HepG2 (cell line): ENCODE measurements at regions not wholly inside any gene's neighbourhood (a gene's known extent, or its start where the extent isn't known, plus 50 kb on each side); places are given as distances from the start of the nearest gene placed in this dataset.

Source experiments
- KLF16 ChIP-seq, 2 experiments: sonication (generic) in 1 of 2; formaldehyde crosslinking in 1 of 2; IDR thresholded peaks; 2 replicates each; pipeline versions ENCODE4 v1.6.1 to v1.8.0; 2016 to 2023; ENCODE audit warnings: missing genetic modification reagents in 2 of 2, missing compliant biosample characterization in 1 of 2
- NONO ChIP-seq, 2 experiments: fragments of 450-650 bp in 1 of 2; sonication (generic) in 1 of 2; formaldehyde crosslinking in 1 of 2; IDR thresholded peaks in 1 of 2; conservative IDR thresholded peaks in 1 of 2; 2 replicates each; pipeline versions ENCODE4 v1.6.1 to v1.8.0; 2017 to 2022; ENCODE audit warnings: mild to moderate bottlenecking in 1 of 2, missing genetic modification reagents in 1 of 2, moderate library complexity in 1 of 2
- POLR2A ChIP-seq, 2 experiments: IDR thresholded peaks; 2 replicates each; pipeline ENCODE4 v1.6.1; 2011; ENCODE audit warnings: low read depth in 2 of 2, low read length in 2 of 2, mild to moderate bottlenecking in 1 of 2, moderate library complexity in 1 of 2; ENCODE audit not compliant: insufficient read depth in 1 of 2
- POLR2AphosphoS5 ChIP-seq: IDR thresholded peaks from 2 replicates; pipeline ENCODE4 v1.6.1; 2012; ENCODE audit warnings: low read depth, low read length
- RAD21 ChIP-seq: fragments of 450-650 bp; formaldehyde crosslinking; IDR thresholded peaks from 2 replicates; pipeline ENCODE4 v1.5.0; 2020; ENCODE audit warnings: mild to moderate bottlenecking
- TCF7 ChIP-seq: sonication (generic); IDR thresholded peaks from 2 replicates; pipeline ENCODE4 v1.6.1; 2016; ENCODE audit warnings: antibody characterized with exemption, low read depth
- ZNF205 ChIP-seq: IDR thresholded peaks from 2 replicates; pipeline ENCODE4 v1.6.1; 2018; ENCODE audit warnings: missing biosample characterization, missing genetic modification reagents
- ZNF234 ChIP-seq: sonication (generic); formaldehyde crosslinking; conservative IDR thresholded peaks from 2 replicates; pipeline ENCODE4 v1.5.1; 2020; ENCODE audit warnings: mild to moderate bottlenecking, missing genetic modification reagents
- TF ChIP-seq, protein P1 (sequence below), 2 experiments: sonication (generic) in 1 of 2; formaldehyde crosslinking in 1 of 2; IDR thresholded peaks; 2 replicates each; pipeline versions ENCODE4 v1.5.1 to v1.6.1; 2011 to 2020; ENCODE audit warnings: borderline replicate concordance in 1 of 2, low read depth in 1 of 2, low read length in 1 of 2, mild to moderate bottlenecking in 1 of 2, missing genetic modification reagents in 1 of 2, moderate library complexity in 1 of 2
- TF ChIP-seq, protein P2 (sequence below): sonication (generic); formaldehyde crosslinking; IDR thresholded peaks from 2 replicates; pipeline ENCODE4 v1.5.0; 2020; ENCODE audit warnings: mild to moderate bottlenecking, missing genetic modification reagents, moderate library complexity
- TF ChIP-seq, protein P3 (sequence below): sonication (generic); formaldehyde crosslinking; IDR thresholded peaks from 2 replicates; pipeline ENCODE4 v1.5.1; 2020; ENCODE audit warnings: mild to moderate bottlenecking, missing genetic modification reagents, borderline replicate concordance

DNA sequence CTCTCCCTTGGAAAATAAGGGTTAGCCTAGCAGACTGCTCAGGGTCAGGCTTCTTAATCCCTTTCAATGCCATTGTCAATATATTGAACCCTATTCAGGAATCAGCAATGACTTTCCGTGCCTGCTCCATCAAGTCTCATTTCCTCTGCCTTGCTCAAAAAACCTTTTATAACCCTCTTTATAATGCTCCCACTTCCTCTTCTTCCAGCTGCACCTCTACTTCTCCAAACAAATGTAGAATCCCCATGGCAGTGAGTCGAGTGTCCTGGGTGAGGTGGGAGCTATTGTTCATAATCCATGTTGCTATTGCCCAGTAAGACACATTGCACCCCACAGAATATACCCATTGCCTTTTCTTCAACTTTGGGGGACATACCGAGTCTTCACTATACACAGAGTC, 58.6 kb downstream of the OLIG1 start:
- TF ChIP-seq POLR2AphosphoS5 = no peak
- TF ChIP-seq, protein P1, sequence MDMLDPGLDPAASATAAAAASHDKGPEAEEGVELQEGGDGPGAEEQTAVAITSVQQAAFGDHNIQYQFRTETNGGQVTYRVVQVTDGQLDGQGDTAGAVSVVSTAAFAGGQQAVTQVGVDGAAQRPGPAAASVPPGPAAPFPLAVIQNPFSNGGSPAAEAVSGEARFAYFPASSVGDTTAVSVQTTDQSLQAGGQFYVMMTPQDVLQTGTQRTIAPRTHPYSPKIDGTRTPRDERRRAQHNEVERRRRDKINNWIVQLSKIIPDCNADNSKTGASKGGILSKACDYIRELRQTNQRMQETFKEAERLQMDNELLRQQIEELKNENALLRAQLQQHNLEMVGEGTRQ (IDR thresholded peaks at IDR 0.05; ENCODE audit: low read depth, low read length) = no peak
- TF ChIP-seq, protein P1 (CRISPR knock-in tag; IDR thresholded peaks at IDR 0.05; ENCODE audit: borderline replicate concordance) = no peak
- TF ChIP-seq ZNF234 (CRISPR knock-in tag) = no peak
- TF ChIP-seq KLF16 (CRISPR knock-in tag; IDR thresholded peaks at IDR 0.05) = no peak
- TF ChIP-seq, protein P2, sequence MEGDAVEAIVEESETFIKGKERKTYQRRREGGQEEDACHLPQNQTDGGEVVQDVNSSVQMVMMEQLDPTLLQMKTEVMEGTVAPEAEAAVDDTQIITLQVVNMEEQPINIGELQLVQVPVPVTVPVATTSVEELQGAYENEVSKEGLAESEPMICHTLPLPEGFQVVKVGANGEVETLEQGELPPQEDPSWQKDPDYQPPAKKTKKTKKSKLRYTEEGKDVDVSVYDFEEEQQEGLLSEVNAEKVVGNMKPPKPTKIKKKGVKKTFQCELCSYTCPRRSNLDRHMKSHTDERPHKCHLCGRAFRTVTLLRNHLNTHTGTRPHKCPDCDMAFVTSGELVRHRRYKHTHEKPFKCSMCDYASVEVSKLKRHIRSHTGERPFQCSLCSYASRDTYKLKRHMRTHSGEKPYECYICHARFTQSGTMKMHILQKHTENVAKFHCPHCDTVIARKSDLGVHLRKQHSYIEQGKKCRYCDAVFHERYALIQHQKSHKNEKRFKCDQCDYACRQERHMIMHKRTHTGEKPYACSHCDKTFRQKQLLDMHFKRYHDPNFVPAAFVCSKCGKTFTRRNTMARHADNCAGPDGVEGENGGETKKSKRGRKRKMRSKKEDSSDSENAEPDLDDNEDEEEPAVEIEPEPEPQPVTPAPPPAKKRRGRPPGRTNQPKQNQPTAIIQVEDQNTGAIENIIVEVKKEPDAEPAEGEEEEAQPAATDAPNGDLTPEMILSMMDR (CRISPR knock-in tag) = no peak
- TF ChIP-seq ZNF205 = no peak
- TF ChIP-seq RAD21 = no peak
- TF ChIP-seq NONO (IDR thresholded peaks at IDR 0.05) = no peak
- no peak for TF ChIP-seq NONO (CRISPR knock-in tag; conservative IDR thresholded peaks at IDR 0.05)
- TF ChIP-seq, protein P3, sequence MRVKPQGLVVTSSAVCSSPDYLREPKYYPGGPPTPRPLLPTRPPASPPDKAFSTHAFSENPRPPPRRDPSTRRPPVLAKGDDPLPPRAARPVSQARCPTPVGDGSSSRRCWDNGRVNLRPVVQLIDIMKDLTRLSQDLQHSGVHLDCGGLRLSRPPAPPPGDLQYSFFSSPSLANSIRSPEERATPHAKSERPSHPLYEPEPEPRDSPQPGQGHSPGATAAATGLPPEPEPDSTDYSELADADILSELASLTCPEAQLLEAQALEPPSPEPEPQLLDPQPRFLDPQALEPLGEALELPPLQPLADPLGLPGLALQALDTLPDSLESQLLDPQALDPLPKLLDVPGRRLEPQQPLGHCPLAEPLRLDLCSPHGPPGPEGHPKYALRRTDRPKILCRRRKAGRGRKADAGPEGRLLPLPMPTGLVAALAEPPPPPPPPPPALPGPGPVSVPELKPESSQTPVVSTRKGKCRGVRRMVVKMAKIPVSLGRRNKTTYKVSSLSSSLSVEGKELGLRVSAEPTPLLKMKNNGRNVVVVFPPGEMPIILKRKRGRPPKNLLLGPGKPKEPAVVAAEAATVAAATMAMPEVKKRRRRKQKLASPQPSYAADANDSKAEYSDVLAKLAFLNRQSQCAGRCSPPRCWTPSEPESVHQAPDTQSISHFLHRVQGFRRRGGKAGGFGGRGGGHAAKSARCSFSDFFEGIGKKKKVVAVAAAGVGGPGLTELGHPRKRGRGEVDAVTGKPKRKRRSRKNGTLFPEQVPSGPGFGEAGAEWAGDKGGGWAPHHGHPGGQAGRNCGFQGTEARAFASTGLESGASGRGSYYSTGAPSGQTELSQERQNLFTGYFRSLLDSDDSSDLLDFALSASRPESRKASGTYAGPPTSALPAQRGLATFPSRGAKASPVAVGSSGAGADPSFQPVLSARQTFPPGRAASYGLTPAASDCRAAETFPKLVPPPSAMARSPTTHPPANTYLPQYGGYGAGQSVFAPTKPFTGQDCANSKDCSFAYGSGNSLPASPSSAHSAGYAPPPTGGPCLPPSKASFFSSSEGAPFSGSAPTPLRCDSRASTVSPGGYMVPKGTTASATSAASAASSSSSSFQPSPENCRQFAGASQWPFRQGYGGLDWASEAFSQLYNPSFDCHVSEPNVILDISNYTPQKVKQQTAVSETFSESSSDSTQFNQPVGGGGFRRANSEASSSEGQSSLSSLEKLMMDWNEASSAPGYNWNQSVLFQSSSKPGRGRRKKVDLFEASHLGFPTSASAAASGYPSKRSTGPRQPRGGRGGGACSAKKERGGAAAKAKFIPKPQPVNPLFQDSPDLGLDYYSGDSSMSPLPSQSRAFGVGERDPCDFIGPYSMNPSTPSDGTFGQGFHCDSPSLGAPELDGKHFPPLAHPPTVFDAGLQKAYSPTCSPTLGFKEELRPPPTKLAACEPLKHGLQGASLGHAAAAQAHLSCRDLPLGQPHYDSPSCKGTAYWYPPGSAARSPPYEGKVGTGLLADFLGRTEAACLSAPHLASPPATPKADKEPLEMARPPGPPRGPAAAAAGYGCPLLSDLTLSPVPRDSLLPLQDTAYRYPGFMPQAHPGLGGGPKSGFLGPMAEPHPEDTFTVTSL (CRISPR knock-in tag) = no peak
- TF ChIP-seq POLR2A (IDR thresholded peaks at IDR 0.05; ENCODE audit: insufficient read depth in 1 of 2, low read depth in 2 of 2, low read length in 2 of 2) = no peak
- no peak for TF ChIP-seq TCF7
